Fibroblast of lung (primary cell): ENCODE measurements at regions not wholly inside any gene's neighbourhood (a gene's known extent, or its start where the extent isn't known, plus 50 kb on each side); places are given as distances from the start of the nearest gene placed in this dataset.

Experiments used
- DNase-seq, 2 donors: peaks; one replicate each; pipeline versions ENCODE4 v3.0.0 to v3.0.0-alpha.2; 2010; ENCODE audit warnings: low read depth in 2 of 2
- H2AFZ ChIP-seq: 2 replicates; pipeline ENCODE4 v1.5.1; 2012; ENCODE audit warnings: low read length, control low read depth, inconsistent platforms
- H3K27ac ChIP-seq: 2 replicates; pipeline ENCODE4 v1.5.1; 2011; ENCODE audit warnings: low read length, control low read depth; ENCODE audit not compliant: insufficient read depth
- H3K27me3 ChIP-seq: 2 replicates; pipeline ENCODE4 v1.5.1; 2011; ENCODE audit warnings: mild to moderate bottlenecking, low read length; ENCODE audit not compliant: control insufficient read depth, insufficient read depth
- H3K36me3 ChIP-seq: 2 replicates; pipeline ENCODE4 v1.5.1; 2011; ENCODE audit warnings: low read length; ENCODE audit not compliant: control insufficient read depth, insufficient read depth
- H3K4me1 ChIP-seq: 2 replicates; pipeline ENCODE4 v1.5.1; 2011; ENCODE audit warnings: low read length; ENCODE audit not compliant: control insufficient read depth, insufficient read depth; ENCODE audit errors: extremely low read depth
- H3K4me2 ChIP-seq: 2 replicates; pipeline ENCODE4 v1.5.1; 2011; ENCODE audit warnings: low read length, control low read depth; ENCODE audit not compliant: insufficient read depth; ENCODE audit errors: extremely low read depth
- H3K4me3 ChIP-seq, 4 experiments: fragments of 200-600 bp in 1 of 4; sonication (generic) in 1 of 4; replicated peaks in 1 of 4; 2 replicates each; pipeline ENCODE4 v1.5.1; 2011 to 2016; ENCODE audit warnings: low read length in 4 of 4, low read depth in 3 of 4, mild to moderate bottlenecking in 3 of 4, control low read depth in 2 of 4, inconsistent platforms in 1 of 4, mixed read lengths in 1 of 4; ENCODE audit not compliant: insufficient read depth in 1 of 4; ENCODE audit errors: control extremely low read depth in 1 of 4
- H3K79me2 ChIP-seq: 2 replicates; pipeline ENCODE4 v1.5.1; 2012; ENCODE audit warnings: mild to moderate bottlenecking, low read length, inconsistent platforms; ENCODE audit not compliant: control insufficient read depth, insufficient read depth
- H3K9ac ChIP-seq: 2 replicates; pipeline ENCODE4 v1.5.1; 2011; ENCODE audit warnings: mild to moderate bottlenecking, low read length, control low read depth; ENCODE audit not compliant: insufficient read depth
- H3K9me3 ChIP-seq: 2 replicates; pipeline ENCODE4 v1.5.1; 2012; ENCODE audit warnings: low read depth, low read length; ENCODE audit not compliant: control insufficient read depth, insufficient read depth
- H4K20me1 ChIP-seq: 2 replicates; pipeline ENCODE4 v1.5.1; 2011; ENCODE audit warnings: low read length; ENCODE audit not compliant: control insufficient read depth, insufficient read depth; ENCODE audit errors: extremely low read depth
- CTCF ChIP-seq, 2 donors: IDR thresholded peaks in 1 of 2; conservative IDR thresholded peaks in 1 of 2; 1 replicate in 1 of 2; 2 replicates in 1 of 2; pipeline ENCODE4 v1.5.1; 2011 to 2012; ENCODE audit warnings: low read length in 2 of 2, control low read depth in 1 of 2, inconsistent platforms in 1 of 2, low read depth in 1 of 2, mild to moderate bottlenecking in 1 of 2
- EZH2 ChIP-seq: IDR thresholded peaks from 2 replicates; pipeline ENCODE4 v1.5.1; 2012; ENCODE audit warnings: low read length, control low read depth, mild to moderate bottlenecking; ENCODE audit errors: missing control alignments

- no peak for DNase-seq
- Histone ChIP-seq H3K9ac (no peak overlapping the region), H3K4me3 (no peak overlapping the region), H3K79me2 (no peaks in the 10 kb centered on the region), H3K27ac (no peak overlapping the region), H3K36me3 (no peaks in the 10 kb centered on the region), H3K9me3 (no peaks in the 10 kb centered on the region), H4K20me1 (no peaks in the 10 kb centered on the region), H2AFZ (no peak overlapping the region), H3K4me2 (no peak overlapping the region), H3K4me1 (no peaks in the 10 kb centered on the region), H3K27me3 (no peaks in the 10 kb centered on the region)
- no peak for TF ChIP-seq CTCF (conservative IDR thresholded peaks at IDR 0.05 in 1 of 2, IDR thresholded peaks at IDR 0.05 in 1 of 2; ENCODE audit: low read depth in 1 of 2, low read length in 2 of 2)
- TF ChIP-seq EZH2 = no peak
Observed at GRCh38 chr10:120087109-120087508, 194.6 kb downstream of the SEC23IP start.

DNA sequence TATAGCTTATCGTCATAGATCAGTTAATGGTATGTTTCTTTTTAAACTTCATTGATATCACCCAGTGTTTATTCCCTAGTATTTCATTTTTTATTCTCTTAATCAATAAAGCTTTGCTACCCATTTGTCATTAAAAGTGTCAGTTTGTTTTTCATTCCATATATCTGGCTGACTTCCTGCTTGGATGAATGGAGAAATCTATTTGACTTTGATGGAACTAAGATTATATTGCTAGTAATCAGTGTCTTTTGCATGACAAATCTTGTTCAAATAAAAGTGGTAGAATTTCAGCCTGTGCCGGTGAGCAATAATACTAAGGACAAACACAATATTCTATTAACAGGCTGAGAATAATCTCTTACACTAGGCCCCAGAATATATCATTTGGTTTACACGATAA lies 203.3 kb downstream of the SEC23IP start:
- no peak overlapping the region for H2AFZ ChIP-seq
- H3K9ac ChIP-seq = no peak overlapping the region
- H3K9me3 ChIP-seq = no peaks in the 10 kb centered on the region
- no peak overlapping the region for H3K27ac ChIP-seq
- H3K4me1 ChIP-seq = no peaks in the 10 kb centered on the region
- no peaks in the 10 kb centered on the region for H3K36me3 ChIP-seq
- TF ChIP-seq EZH2 (no peak), CTCF (conservative IDR thresholded peaks at IDR 0.05 in 1 of 2, IDR thresholded peaks at IDR 0.05 in 1 of 2; ENCODE audit: low read depth in 1 of 2, low read length in 2 of 2) (no peak)
- H3K4me2 ChIP-seq = no peak overlapping the region
- no peaks in the 10 kb centered on the region for H3K27me3 ChIP-seq
- no peak for DNase-seq
- no peaks in the 10 kb centered on the region for H3K79me2 ChIP-seq
- no peaks in the 10 kb centered on the region for H4K20me1 ChIP-seq
- no peak overlapping the region for H3K4me3 ChIP-seq

- Histone ChIP-seq H3K4me1 (no peaks in the 10 kb centered on the region), H4K20me1 (no peaks in the 10 kb centered on the region), H3K79me2 (no peaks in the 10 kb centered on the region), H3K36me3 (no peaks in the 10 kb centered on the region), H3K27ac (no peak overlapping the region), H3K4me3 (no peak overlapping the region), H3K27me3 (no peaks in the 10 kb centered on the region), H3K9me3 (no peaks in the 10 kb centered on the region), H2AFZ (no peak overlapping the region), H3K9ac (no peak overlapping the region), H3K4me2 (no peak overlapping the region)
- DNase-seq = no peak
- TF ChIP-seq EZH2 (no peak), CTCF (conservative IDR thresholded peaks at IDR 0.05 in 1 of 2, IDR thresholded peaks at IDR 0.05 in 1 of 2; ENCODE audit: low read depth in 1 of 2, low read length in 2 of 2) (no peak)
Observed at GRCh38 chr10:120097766-120098165, 205.2 kb downstream of the SEC23IP start.
